GM18868 (cell line): ENCODE measurements at regions not wholly inside any gene's neighbourhood (a gene's known extent, or its start where the extent isn't known, plus 50 kb on each side); places are given as distances from the start of the nearest gene placed in this dataset.

Source experiments
- ATAC-seq: cut with Tn5 transposase; IDR thresholded peaks from one replicate; pipeline ENCODE4 v1.9.1; 2021; ENCODE audit warnings: mild to moderate bottlenecking, moderate library complexity; ENCODE audit not compliant: unreplicated experiment

DNA sequence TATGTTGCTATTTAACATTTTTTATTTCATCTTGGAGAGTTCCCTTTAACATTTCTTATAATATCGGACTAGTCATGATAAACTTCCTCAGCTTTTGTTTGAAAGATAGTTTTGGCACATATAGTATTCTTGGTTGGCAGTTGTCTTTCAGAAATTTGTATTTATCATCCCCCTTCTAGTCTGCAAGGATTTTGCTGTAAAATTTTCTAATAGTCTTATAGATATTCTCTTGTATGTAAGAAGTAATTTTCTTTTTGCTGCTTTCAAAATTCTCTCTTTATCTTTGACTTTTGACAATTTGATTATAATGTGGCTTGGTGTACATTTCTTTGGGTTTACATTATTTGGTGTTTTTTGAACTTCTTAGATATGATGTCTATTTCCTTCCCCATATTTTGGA, 116.0 kb upstream of the AVPR1A start:
- no peak for ATAC-seq

DNA sequence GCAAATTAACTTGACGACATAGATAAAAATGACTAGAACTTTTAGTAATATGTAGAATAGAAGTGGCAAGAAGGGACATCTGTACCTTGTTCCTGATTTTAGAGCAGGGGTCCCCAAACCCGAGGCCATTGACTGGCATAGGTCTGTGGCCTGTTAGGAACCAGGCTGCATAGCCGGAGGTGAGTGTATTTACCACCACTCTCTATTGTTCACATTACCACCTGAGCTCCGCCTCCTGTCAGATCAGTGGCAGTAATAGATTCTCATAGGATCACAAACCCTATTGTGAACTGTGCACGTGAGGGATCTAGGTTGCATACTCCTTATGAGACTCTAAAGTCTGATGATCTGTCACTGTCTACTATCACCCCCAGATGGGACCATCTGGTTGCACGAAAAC, 113.6 kb upstream of the AVPR1A start:
- ATAC-seq = no peak

DNA sequence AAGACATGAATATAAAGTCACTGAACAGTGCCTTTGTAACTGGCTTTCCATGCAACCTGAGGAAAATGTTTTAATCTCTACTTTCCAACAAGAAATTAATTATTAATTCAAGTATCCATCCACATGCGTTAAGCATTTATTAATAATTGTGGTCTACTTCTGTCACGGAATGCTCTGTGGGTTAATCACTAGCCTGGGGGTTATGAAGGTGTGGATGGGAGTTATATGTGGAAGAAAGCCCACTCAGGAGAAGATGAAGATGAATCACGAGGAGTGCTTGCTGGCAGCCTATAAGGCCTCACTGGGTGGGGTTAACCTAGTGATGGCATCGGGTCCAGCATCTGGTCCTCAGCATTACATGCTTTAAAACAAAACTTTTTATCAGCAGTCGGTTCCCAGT, 99.5 kb upstream of the AVPR1A start:
- no peak for ATAC-seq

DNA sequence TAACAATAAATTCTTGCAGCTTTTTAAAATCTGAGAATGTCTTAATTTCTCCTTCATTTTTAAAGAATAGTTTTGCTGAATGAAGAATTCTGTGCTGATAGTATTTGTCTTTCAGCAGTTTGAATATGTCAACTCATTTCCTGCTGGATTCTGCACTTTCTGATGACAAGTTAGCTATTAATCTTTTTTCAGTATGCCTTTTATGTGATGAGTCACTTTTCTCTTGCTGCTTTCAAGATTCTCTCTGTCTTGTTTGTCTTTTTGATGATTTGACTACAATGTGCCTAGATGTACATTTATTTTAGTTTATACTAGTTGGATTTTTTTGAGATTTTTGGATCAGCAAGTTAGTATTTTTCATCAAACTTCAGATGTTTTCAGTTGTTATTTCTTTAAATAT, 87.9 kb upstream of the AVPR1A start:
- ATAC-seq = no peak

DNA sequence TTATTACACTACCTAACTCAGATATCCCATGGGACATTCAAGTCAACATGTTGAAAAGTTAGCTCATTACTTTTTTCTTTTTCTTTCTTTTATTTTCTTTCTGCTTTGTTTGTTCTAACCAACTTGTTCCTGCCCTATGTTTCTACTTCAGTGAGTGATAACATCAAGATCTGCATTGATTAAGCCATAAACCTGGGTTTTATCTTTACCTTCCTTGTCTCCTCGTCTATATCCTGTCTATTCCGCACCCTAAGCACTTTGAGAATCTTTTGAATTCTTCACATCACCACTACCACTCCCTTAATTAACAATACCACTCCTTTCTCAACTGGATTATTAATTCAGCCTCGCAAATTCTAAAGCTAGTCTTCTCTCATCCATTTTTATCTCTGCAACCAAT, 81.9 kb upstream of the AVPR1A start:
- ATAC-seq = no peak

DNA sequence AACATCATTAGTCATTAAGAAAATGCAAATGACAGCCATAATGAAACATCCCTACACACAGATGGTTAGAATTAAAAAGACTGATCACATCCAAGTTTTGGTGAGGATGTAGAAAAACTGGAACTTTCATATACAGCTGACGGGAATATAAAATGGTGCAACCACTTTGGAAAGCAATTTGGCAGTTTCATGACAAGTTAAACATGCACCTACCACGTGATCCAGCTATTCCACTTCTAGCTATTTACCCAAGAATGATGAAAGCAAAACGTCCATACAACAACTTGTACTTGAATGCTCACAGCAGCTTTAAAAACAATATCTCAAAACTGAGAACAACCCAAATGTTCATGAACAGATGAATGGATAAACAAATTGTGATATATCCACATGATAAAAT, 77.9 kb upstream of the AVPR1A start:
- no peak for ATAC-seq

DNA sequence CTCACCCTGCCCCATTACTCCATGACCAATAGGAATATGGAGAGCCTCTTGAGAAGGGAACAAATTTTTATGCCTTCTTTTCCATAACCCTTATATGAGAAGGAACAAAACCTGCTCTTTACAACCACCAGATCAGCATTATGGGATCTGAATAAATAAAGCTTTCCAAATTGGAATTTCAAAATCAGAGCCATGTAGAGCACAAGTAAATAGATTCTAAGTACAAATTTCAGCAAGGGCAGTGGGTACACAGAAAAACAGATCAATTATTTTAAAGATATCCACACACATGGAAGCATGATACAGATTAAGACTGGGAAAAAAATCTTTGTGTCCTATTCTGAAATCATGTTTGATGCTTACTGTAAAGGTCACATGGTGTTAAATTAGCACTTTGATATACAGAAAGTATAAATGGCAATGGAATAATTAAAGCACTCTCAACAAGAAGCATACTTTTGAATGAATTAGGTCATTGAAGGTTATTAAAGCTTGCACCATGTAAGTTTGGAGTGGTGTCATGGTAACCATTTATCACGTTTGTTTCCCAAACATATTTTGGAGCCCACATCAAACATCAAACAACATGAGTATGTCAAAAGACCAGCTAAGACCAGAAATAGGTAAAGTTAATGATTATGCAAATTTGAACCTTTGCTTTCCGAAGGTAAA, 75.9 kb upstream of the AVPR1A start:
- no peak for ATAC-seq

DNA sequence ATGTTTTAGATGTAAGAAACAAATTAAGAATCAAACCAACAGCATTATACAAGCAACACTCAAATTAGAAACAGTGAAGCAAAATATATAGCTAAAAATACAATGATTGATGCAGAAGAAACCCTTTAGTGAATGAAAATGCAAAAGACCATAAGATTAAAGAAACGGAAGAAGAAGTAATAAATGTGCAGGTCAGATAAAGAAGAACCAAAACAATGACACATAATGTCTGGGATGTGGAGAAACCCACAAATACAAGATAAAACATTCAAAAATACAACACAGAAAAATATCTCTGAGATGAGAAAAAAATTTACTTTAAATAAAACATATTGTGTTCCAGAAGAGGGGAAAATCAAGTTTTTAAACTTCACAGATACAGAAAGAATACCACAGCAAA, 73.4 kb upstream of the AVPR1A start:
- ATAC-seq = no peak

DNA sequence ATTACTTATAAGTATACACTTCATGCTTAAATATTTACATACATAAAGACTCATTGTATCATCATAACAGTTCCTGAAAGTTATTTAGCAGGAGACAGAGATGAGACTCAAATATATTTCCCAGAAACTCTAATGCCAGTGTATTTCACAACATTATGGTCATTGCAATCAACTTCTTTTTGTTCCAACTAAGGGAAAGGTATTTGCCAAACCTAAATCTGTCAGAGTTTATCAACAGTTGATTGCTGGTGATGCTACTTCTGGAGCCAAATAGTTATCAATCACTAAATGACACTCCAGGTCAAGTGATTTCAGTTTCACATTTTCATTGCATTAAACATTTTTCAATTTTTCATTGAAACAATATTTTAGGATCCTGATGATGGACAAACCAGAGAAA, 72.1 kb upstream of the AVPR1A start:
- ATAC-seq = no peak

DNA sequence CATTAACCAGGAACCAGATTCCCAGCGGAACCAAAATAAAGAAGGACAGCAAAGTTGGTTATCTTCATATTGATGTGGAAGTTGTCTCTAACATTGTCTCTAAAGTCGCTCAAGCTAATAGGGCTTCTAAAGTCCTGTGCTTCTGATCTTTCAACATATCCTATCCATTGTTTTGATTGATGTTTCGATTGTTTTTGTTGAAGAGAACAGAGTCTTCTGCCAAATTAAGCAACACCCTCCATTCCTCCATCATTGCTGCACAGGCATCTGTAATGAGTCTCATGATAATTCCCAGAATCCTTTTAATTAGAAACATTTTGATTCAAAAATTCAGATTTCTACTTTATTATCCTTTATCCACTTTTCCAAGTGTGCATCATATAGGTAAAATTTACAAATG, 71.6 kb upstream of the AVPR1A start:
- no peak for ATAC-seq

DNA sequence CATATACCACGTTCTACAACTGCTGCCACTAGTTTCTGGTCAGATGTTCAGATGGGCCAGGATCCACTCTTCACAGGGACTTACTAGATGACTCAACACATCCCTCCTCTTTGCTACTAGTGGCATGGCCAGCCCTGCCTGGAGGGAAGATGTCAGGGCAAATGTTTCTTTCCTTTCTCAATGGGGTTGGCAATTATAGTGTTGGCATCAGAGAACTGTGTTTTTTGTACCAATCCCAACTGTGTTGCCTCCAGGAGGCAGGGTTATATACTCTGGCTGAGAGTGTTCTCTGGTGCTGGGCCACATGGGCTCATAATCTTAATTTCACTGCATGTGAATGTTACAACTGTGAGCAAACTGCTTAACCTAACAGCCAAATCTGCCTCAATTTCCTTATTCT, 69.9 kb upstream of the AVPR1A start:
- no peak for ATAC-seq

DNA sequence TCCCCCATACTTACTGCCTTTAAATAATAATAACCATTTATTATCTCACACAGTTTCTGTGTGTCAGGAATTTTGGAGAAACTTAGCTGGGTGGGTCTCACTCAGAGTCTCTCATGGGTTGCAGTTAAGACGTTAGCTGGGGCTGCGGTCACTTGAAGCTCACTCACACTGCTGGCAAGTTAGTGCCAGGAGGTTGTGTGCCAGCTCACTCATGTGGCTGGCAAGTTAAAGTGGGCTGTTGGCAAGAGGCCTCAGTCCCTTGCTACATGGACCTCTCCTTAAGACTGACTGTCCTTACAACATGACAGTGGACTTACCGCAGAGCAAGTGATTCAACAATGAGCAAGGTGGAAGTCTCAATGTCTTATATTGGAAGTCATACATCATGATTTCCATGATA, 61.3 kb upstream of the AVPR1A start:
- ATAC-seq = no peak

DNA sequence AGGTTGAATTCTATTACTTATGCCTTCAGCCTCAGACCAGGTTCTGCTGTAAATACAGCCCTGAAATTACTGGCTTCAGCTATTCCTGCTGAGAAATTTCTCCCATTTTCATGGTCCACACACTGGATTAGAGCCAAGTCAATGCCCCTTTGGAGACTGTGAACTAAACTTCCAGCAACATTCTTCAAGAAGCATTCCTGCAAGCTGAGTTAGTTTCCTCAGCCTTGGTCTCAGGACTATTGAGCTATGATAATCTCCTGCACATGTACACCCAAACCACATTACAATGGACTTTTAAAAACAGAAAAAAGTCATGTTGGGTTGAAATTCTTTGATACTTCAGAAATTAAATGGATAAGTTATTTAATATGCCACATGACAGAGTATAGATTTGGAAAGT, 58.0 kb upstream of the AVPR1A start:
- no peak for ATAC-seq

DNA sequence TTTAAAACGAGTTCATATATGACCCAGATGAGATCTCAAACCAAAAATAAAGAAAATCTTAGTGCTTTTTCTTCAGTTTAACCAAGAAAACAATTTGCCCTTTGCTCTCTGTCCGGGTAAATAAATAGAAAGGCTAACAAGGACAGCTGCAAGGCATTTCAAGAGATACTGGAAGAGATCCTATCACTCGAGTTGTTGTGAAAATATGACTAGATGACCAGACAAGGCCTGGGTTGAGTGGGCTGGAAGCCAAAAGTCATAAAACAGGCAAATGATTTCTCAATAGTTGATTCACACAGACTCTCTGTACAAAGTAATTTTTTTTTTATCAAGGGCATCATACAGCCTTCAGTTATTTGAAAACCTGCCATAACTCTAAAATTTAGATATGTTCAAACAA, 55.9 kb upstream of the AVPR1A start:
- ATAC-seq = no peak

DNA sequence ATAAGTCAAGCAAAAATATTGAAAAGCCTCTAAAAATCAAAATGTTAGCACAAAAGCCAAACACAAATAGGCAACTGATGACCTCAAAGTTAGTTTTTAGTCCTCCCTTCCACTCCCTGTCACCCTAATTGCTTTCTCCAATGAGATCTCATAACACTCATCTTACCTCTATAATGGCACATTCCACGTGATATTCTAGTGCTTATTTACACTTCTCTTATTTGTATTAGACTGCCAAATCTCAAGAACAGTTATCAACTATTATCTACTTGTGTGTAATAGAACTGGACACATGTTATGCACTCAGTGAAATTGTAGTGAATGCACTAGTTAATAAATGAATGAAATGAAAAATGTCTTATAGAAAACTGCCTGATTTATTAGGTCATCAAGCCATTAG, 55.5 kb upstream of the AVPR1A start:
- ATAC-seq = no peak
